GM19328 (cell line): ENCODE measurements at regions not wholly inside any gene's neighbourhood (a gene's known extent, or its start where the extent isn't known, plus 50 kb on each side); places are given as distances from the start of the nearest gene placed in this dataset.
"Not testable (repeated sequence)": the region's sequence is repeated elsewhere in the genome, so short reads cannot be mapped to it uniquely, and the experiment has no call there.

ENCODE experiments used
- ATAC-seq: cut with Tn5 transposase; IDR thresholded peaks from one replicate; pipeline ENCODE4 v1.9.1; 2021; ENCODE audit warnings: mild to moderate bottlenecking, moderate library complexity; ENCODE audit not compliant: unreplicated experiment

DNA sequence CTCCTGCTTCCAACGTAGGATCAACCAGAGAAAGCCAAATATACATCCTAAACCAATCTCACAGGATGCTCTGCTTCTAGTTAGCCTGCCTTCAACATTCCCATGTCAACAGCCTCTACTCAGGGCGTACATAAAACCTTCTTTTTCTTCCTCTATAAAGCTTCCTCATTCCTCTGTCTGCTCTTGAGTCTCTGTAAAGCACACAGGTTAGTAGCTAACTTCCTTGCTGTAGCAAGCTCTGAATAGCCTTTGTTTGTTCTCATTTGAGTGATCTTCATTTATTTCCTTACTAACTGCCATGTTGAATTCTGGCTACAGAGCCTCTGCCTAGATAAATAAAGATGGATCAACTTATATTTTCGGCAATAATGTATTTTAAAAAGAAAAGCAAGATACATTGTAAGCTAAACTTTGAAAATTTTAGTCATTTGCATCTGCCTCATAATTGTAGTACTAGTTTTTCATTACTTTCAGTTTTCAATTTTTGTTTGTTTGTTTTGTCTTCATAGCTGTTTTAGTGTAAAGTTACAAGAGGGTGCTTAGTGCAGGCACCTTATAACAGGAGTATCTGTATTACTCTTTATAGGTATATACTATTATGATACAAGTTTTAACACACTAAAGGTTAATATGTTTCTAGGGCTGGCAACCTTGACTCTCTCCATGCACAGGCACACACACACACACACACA lies 498.2 kb downstream of the PYDC2 start:
- peak; percentile 59 for ATAC-seq

DNA sequence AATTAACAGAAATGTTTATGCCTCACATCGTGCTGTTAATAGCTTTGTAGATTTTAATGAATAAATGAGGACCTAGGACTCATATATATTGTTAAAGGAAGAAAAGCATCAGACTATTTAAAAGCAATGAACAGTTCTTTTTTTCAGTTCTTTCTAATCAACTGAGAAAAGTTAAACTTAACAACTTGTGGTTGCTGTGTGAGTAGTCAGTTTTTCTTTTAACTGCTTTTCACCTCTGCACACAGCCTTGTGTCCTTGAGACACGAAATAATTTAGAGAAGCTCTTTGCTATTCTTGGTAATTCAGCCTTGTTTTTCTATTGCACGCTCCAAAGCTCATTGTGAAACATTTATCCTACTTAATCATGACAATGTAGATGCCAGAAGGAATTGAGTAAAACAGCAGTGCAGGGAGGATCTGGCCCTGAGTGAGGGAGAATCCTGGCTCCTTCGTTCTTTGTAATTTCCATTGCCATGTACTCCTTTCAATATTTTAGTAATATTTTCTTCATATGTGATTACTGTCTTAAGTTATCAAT lies 499.0 kb downstream of the PYDC2 start:
- no peak for ATAC-seq

DNA sequence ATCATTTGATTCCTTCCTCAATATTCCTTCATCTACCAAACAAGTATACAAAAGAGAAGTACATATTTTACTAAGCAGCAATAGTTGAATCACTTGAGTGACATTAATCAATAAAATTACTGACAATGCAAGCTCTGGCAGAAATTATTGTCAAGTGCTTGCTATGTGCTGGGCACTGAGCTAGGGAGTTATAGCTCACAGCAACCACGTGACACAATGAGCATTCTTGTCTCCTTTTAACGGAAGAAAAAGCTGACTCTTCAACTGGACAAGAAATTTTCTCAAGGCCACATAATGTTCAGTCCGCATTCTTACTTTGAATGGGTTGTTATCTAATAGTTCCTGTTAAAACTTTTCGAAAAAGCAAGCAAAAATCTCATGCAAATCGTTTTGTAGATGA lies 500.1 kb downstream of the PYDC2 start:
- no peak for ATAC-seq

DNA sequence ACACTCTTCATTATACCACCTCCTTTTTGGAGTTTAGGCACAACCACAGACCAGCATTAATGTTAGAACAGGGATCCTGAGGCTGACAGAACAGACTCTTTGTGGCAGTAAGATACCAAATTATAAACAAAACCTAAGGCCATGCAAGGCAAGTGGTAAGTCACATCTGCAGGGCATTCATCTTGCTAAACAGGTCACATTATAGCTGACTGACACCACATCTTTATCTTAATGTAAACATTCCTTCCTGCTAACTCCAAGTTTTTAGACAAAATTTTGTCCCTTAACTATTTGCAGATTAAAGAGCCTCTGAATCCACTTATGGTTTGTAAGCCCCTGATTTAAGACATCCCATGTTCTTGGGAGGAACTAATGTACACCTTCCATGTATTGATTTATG lies 500.6 kb downstream of the PYDC2 start:
- no peak for ATAC-seq

DNA sequence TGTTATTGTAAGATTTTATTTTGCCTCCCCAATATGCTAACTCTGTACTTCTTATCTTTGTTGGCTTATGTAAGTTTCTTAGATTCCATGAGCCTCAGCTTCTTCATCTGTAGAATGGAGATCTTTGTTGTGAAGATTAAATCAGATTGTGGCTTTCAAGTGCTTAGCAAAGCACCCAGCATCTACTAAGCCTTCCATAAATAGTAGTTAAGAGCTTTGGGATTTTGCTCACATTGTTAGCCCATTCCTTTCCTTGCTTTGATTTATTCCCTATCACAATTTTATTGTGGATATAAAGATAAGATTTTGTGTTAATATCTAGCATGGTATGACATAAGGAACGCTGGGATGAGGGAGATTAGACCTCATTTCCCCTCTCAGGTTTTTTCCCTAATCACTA lies 501.4 kb downstream of the PYDC2 start:
- no peak for ATAC-seq

DNA sequence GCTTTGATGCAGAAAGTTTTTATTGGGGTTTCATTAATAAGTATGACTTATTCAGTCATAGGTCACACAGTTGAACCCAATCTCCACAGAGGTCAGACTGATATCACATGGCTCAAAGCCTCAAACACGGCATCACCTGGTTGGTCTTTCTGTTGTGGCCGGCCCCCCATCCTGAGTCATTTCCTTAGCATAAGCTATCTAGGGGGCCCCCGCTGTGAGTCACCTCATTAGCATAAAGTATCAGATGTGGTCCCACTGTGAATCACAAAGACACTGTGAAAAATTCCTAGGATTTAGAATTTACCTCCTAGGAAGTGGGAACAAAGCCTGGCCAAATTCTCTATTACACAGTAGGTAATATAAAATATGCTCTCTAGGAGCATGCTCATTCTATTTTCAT lies 502.2 kb downstream of the PYDC2 start:
- no peak for ATAC-seq

DNA sequence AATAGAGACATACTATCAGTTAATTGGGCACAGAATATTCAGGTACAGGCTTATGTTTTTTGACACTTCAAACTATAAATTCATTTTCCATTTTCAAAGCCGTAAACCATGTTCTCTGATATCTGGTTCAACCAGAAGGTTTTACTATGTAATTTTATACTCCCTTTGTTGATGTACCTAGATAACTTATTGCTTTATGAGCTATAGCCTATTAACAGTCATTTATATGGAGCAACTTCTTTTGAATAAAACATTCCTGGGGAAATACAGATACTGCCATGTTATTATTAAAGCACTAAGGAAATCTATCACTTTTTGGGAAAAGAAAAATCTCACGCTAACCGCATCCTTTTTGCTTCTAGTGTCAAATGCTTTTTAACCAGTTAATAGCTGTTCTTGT lies 505.6 kb downstream of the PYDC2 start:
- no peak for ATAC-seq

DNA sequence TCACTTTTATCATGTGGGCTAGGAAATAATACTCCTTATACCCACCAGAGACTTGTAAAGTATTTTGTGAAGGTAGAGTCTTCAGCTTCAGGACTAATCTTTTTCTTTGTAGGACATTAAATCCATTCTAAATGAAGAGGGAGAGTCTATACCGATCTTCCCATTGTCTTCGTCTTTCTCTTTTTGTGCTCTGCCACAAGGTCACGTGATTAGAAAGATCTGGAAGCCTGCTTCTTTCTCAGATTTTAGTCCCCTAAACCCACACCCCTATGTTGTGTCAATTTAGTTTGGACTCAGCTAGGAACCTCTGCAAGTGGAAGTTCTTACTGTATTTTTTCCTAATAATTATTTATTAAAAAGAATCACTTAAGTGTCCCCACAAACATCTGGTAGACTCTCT lies 507.3 kb downstream of the PYDC2 start:
- no peak for ATAC-seq

DNA sequence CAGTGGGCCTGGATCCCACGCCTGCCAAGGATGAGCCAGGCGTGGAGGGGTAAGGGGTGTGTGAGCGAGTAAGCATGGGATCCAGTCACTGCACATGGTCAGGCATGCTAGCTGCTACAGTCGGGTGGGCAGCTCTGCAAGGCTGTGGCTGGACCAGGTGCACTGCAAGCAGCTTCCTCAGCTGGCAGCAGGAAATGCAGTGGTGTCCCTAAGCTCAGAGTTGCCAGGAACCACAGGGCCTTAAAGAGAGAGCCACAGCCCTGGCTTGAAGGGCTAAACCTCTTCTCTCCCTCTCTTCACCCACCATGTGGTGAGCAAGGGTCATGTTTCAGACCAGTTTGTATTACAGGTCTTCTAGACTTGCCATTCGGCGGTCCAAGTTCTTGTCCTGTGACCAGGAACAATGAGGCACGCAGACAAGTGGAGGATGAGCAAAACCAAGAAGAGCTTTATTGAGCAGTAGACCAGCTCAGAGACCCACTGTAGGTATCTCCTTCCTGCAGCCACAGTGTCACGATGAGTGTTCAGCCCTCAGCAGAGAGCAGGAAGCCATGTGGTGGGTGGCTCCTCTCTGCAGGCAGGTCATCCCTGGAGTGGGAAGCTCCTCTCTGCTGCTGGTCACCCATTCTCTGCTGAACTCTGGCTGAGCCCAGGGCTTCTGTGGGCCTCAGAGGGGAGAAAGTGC lies 511.9 kb downstream of the PYDC2 start:
- no peak for ATAC-seq

DNA sequence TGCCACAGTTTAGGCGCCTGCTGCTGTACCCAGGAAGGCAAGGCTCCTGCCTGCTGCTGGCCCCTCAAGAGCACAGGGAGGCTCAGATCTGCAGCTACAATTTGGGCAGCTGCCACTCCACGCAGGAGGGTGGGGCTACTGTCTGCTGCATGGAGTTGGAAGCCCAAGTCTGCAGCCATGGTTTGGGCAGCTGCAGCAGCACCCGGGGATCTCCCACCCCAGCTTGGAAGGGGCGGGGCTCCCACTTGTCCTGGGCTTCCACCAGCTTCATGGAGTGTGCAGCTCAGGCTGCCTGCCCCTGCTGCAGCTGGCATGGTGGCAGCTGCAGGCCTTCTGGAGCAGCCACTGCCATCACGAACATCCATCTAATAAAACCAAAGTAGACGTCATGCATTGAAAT lies 512.9 kb downstream of the PYDC2 start:
- ATAC-seq: no peak

DNA sequence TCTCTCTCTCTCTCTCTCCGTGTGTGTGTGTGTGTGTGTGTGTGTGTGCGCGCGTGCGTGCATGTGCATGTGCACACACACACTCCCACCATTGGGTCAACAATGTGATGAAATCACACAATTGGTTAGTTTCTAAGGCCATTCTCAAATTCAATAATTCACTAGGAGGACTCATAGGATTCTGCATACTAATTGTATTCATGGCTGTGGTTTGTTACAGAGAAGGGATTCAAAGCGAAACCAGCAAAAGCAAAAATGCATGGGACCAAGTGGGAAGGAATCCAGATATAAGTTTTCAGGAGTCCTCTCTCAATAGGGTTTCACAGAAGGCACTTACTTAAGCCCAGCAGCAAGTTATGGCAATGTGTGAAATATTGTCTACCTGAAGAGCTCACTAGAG lies 515.0 kb downstream of the PYDC2 start:
- no peak for ATAC-seq

DNA sequence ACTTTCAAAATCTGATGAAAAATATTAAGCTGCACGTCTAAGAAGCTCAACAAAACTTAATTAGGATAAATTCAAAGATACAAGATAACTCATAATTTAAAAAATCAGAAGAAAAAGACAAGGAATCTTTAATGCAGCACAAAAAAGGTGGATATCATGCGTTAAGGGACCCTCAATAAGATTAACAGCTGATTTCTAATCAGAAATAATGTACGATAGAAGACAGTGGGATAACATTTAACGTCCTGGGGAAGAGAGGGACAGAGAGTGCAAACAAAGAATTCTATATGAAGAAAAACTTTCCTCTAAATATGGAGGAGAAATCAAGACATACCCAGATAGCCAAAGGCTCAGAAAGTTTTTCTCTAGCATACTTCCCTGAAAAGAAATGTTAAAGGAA lies 519.5 kb downstream of the PYDC2 start:
- ATAC-seq: no peak

DNA sequence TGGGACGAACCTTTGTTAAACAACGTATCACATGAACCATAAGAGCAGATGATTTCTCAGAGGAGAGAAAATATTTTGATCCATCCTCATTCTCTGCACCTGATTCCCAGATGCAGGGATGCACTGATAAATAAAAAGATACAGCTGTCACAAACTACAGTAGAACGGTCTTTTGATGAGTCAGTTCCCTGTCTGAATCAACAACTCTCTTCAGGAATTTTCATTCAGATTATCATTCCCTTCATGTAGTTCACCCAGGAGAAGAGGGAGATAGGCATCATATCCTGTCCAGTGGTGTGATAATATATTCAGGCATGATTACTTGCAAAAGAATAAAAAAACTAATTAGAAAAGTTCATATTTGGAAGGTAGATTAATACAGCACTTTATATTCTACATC lies 521.5 kb downstream of the PYDC2 start:
- ATAC-seq: no peak

DNA sequence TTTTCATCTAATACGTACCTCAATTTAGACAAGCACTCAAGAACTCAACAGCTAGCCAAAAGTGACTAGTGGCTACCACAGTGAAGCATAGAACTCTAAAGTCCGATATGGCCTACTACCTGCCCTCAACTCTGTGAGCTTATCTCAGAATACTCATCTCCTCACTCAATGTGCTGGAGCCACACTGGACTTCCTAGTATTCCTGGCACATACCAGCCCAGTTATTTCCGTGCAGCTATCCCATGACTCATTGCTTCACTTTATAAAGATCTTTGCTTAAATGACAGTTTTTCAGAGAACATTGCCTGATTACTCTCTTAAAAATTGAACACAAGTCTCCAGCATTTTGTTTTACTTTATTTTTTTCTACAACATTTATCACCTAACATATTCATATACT lies 524.7 kb downstream of the PYDC2 start:
- no peak for ATAC-seq

DNA sequence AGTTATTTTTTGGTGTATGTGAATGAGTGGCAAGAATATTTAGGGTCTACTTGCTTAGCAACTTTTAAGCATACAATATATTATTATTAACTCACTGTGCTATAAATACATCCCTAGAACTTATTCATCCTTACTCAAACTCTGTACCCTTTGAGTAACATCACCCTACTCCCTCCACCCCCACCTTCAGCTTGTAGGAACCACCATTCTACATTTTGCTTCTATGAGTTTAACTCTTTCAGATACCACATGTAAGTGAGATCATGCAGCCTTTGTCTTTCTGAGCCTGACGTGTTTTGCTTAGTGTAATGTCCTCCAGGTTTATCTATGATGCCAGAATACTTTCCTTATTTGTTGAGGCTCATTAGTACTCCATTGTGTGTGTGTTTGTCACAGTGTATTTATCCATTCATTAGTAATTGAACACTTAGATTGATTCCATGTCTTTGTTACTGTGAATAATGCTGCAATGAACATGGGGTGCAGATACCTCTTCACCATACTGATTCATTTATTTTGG lies 526.9 kb downstream of the PYDC2 start:
- ATAC-seq: no peak

DNA sequence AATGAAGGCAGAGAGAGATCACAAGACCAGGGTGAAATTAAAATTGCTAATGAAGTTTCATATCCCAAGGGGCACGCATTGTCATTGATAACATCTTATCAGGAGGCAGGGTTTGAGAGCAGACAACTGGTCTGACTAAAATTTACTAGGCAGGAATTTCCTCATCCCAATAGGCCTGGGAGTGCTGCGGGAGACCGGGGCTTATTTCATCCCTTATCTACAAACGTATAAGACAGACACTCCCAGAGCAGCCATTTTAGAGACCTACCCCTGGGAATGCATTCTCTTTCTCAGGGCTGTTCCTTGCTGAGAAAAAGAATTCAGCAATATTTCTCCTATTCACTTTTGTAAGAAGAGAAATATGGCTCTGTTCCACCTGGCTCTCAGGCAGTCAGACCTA lies 533.0 kb downstream of the PYDC2 start:
- ATAC-seq: not testable (repeated sequence)

DNA sequence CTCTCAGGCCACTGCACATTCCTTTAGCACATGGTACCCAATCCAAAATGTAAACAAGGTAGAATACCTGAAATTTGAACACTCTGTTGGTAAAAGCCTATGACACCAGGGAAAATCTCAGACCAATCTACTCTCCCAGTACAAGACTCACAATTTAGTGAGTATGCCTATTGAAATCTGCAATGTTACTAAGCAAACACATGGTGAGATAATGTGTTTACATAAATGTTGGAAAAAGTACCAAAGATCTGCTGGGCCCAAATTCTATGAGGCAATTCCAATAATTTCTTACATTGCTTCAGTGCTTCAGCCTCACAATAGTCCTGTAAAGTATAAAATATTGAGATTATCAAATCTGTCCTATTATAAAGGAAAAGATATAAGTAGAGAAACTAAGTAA lies 536.1 kb downstream of the PYDC2 start:
- no peak for ATAC-seq

DNA sequence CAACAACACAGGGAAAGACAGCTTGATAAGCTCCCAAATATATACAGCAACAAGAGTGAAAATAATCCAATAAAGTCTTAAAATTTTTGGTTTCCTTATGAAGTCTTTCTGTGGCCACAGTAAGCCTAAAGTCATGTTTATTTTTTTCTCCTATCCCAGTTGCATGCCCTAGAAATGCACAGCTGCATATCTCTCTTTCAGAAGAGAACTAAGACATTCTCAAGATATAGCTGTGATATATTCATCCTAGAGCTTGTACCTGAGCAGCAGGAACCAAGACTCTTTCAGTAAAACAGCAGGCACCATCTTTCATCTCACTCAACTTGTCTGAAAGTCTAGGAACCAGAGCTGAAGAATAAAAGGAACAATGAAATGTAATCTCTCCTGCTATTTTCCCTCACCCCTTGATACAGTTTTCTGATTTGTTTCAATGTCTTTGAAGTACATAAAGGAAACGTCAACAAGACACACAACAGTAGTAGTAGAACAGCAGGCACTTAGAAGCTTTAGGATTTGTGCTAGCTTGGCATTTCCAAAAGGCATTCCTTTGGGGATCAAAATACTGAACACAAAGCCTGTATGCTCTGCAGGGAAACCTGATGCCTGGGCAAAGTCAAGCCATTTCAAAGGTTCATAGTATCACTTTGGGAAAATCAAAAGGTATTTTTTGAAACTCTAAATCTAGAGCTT lies 536.8 kb downstream of the PYDC2 start:
- no peak for ATAC-seq

DNA sequence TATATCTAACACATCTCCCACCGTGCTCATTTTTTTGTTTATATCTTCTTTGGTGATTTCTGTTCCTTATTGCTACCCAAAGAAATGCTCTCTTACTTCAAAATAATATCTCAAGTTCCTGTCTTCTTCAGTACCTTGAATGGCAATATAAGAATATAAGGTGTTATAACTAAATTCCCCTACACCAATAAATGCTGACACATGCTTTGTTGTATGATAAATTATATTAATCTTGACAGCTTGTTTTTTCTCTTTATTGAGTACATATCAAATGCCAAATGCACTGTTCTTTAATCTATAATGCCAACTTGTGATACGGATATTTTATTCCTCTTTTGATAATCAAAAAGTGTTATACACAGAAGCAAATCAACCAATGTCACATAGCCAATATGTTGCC lies 540.3 kb downstream of the PYDC2 start:
- ATAC-seq: no peak

DNA sequence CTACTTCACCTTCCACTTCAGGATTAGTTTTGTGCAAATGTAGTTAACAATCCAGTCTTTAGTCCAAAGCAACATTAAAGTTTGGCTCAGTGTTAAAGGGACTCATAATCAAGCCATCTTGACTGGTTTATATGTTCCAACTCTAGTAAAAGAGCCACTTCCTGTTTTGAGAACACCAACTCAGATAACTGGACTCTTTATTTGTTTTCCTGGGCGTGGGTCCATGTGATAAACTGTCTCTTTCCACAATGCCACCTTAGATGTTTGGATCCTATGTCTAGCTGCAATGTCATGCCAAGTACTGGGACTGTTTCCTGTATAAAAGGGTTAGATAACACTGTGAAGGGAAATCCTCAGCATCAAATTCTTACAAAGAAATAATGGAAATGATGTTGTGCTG lies 545.0 kb downstream of the PYDC2 start:
- ATAC-seq: no peak

DNA sequence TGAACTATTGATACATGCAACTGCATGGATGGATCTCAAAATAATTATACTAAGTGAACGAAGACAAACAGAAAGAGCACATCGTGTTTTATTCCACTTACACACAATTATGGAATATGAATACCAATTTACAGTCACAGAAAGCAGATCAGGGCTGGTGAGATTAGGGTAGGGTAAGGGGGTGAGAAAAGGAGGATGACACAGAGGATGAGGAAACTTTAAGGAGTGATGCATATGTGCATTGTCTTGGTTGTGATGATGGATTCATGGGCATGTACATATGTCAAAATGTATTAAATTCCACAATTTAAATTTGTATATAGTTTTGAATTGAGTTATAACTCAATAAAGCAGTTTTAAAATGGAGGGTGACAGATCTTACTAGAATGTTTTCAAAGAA lies 548.9 kb downstream of the PYDC2 start:
- ATAC-seq: no peak

DNA sequence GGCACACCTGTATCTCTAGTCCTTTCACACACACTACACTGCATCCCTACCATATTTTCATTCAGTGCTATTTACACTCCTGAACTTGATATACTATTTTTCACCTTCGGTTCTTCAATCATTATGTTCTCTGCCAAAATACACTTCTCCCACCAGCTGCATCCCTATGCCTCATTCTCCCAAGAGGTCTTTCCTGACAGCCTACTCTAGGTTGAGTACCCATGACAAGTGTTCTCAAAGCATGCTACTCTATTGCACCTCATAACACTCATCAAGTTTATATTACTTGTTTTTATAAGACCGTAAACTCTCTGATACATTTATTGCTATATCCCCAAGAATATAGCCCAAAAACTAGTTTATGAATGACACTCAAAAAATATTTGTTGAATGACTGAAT lies 549.5 kb downstream of the PYDC2 start:
- ATAC-seq: no peak
